BE2C (cell line): ENCODE measurements at regions not wholly inside any gene's neighbourhood (a gene's known extent, or its start where the extent isn't known, plus 50 kb on each side); places are given as distances from the start of the nearest gene placed in this dataset.
A peak's percentile ranks its signal among the peaks of the same experiment; 100 is the strongest.

Experiments
- DNase-seq: peaks from one replicate; pipeline ENCODE4 v3.0.0-alpha.2; 2020
- H3K27me3 ChIP-seq: fragments of 250-450 bp; sonication (Bioruptor Pico); 2 replicates; pipeline ENCODE4 v1.5.1; 2020; ENCODE audit warnings: mild to moderate bottlenecking
- H3K36me3 ChIP-seq: fragments of 250-450 bp; sonication (Bioruptor Pico); 2 replicates; pipeline ENCODE4 v1.5.1; 2020; ENCODE audit warnings: mild to moderate bottlenecking
- H3K4me1 ChIP-seq: fragments of 250-450 bp; sonication (Bioruptor Pico); 2 replicates; pipeline ENCODE4 v1.5.1; 2020
- H3K4me3 ChIP-seq: 2 replicates; pipeline ENCODE4 v1.5.1; 2011; ENCODE audit warnings: low read depth, low read length
- H3K9me3 ChIP-seq: fragments of 250-450 bp; sonication (Bioruptor Pico); 2 replicates; pipeline ENCODE4 v1.5.1; 2020
- CTCF ChIP-seq: IDR thresholded peaks from 2 replicates; pipeline ENCODE4 v1.5.1; 2012; ENCODE audit warnings: mild to moderate bottlenecking, low read depth, low read length

GRCh38 chr2:10183146-10183675 is 60.7 kb downstream of the RRM2 start:
- Histone ChIP-seq H3K27me3 (no peaks in the 10 kb centered on the region), H3K4me1 (no peaks in the 10 kb centered on the region), H3K9me3 (no peaks in the 10 kb centered on the region), H3K36me3 (no peaks in the 10 kb centered on the region), H3K4me3 (no peak overlapping the region)
- no peak for DNase-seq
- TF ChIP-seq CTCF, result no peak

DNA sequence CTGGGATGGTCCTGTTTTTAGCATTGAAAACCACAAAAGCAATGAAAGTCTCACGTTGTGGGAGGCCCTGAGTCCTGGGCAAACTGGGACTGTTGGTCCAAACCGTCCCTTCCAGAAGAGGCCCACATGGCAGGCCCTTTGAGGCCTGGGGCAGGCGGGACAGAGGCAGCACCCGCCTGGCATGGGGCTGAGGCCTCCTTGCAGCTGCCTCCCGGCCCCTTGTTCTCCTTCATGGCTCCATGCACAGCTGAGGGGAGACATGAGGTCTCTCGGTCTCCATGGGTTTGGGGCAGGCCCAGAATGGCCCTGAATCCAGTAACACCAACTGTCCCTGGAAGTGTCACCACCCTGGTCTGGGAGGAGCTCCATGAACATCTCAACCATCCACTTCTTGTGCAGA is 61.9 kb downstream of the RRM2 start:
- DNase-seq, result no peak
- Histone ChIP-seq H3K9me3 (no peaks in the 10 kb centered on the region), H3K4me3 (no peak overlapping the region), H3K4me1 (no peaks in the 10 kb centered on the region), H3K36me3 (no peaks in the 10 kb centered on the region), H3K27me3 (no peaks in the 10 kb centered on the region)
- no peak for TF ChIP-seq CTCF

- Histone ChIP-seq H3K4me3 (no peak overlapping the region), H3K9me3 (no peaks in the 10 kb centered on the region), H3K27me3 (no peaks in the 10 kb centered on the region), H3K36me3 (no peaks in the 10 kb centered on the region), H3K4me1 (no peaks in the 10 kb centered on the region)
- DNase-seq, result no peak
- TF ChIP-seq CTCF, result no peak
Observed at GRCh38 chr2:10185046-10185445, 62.5 kb downstream of the RRM2 start.

DNA sequence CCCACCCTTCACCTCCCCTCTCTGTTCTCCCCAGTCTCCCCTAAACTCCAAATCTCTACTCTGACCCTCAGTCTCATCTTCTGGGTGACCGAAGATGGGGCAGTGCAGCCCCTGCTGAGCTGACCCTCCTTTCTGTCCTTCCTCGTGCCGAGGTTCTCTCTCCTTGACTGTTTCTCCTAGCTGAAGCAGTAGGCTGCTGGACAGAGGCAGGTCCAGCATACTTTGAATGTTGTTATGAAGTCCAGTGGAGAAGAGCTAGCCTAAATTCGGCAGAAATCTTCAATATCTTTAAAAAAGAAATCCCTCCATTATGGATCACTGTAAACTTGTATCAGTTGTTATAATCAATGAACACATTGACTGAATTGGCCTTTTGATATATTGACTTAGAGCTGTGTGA is 63.2 kb downstream of the RRM2 start:
- Histone ChIP-seq H3K9me3 (no peaks in the 10 kb centered on the region), H3K4me1 (no peaks in the 10 kb centered on the region), H3K4me3 (no peak overlapping the region), H3K36me3 (no peaks in the 10 kb centered on the region), H3K27me3 (no peaks in the 10 kb centered on the region)
- no peak for TF ChIP-seq CTCF
- no peak for DNase-seq

GRCh38 chr2:10186868-10187535 is 64.5 kb downstream of the RRM2 start:
- DNase-seq, result peak; percentile 36
- no peak for TF ChIP-seq CTCF
- Histone ChIP-seq H3K36me3 (no peaks in the 10 kb centered on the region), H3K9me3 (no peaks in the 10 kb centered on the region), H3K4me1 (no peaks in the 10 kb centered on the region), H3K4me3 (no peak overlapping the region), H3K27me3 (no peaks in the 10 kb centered on the region)

DNA sequence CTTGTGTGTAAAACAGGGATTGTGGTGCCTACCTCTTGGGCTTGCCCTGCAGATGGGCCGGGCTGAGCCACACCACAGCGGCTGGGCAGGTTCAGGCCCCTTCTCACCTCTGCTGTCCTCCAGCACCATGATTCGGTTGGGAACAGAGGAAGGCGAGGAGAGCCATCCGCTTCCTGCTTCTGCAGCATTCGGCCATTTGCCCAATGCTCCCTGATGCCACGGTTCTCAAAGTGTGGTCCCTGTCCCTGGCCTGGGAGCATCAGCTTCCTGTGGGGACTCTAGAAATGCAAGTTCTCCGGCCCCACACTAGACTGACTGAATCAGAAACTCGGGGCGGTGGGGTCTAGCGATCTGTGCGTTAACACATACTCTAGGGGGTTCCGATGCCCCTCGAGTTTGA is 65.1 kb downstream of the RRM2 start:
- TF ChIP-seq CTCF, result no peak
- Histone ChIP-seq H3K36me3 (no peaks in the 10 kb centered on the region), H3K4me3 (no peak overlapping the region), H3K4me1 (no peaks in the 10 kb centered on the region), H3K9me3 (no peaks in the 10 kb centered on the region), H3K27me3 (no peaks in the 10 kb centered on the region)
- no peak for DNase-seq
